Effector CD8-positive, alpha-beta T cell (primary cell): ENCODE measurements at regions not wholly inside any gene's neighbourhood (a gene's known extent, or its start where the extent isn't known, plus 50 kb on each side); places are given as distances from the start of the nearest gene placed in this dataset.
"Not testable (repeated sequence)": the region's sequence is repeated elsewhere in the genome, so short reads cannot be mapped to it uniquely, and the experiment has no call there.

Source experiments
- DNase-seq: peaks from one replicate; lab custom pipeline; 2025; lab: John Stamatoyannopoulos, UW

GRCh38 chr3:101913168-101913567 is 63.9 kb downstream of the NFKBIZ start:
- no peak for DNase-seq

- not testable (repeated sequence) for DNase-seq
Observed at GRCh38 chr3:101917761-101918160, 68.4 kb downstream of the NFKBIZ start.

- DNase-seq, result not testable (repeated sequence)
Observed at GRCh38 chr3:101922151-101922725, 72.9 kb downstream of the NFKBIZ start.

GRCh38 chr3:101924621-101925020 is 75.3 kb downstream of the NFKBIZ start:
- not testable (repeated sequence) for DNase-seq

- DNase-seq, result not testable (repeated sequence)
Observed at GRCh38 chr3:101925124-101925523, 75.8 kb downstream of the NFKBIZ start.

- DNase-seq, result no peak
Observed at GRCh38 chr3:101925564-101925963, 76.2 kb downstream of the NFKBIZ start.

GRCh38 chr3:101926594-101927105 is 77.3 kb downstream of the NFKBIZ start:
- DNase-seq, result no peak

- DNase-seq, result no peak
Observed at GRCh38 chr3:101928890-101929289, 79.6 kb downstream of the NFKBIZ start.

GRCh38 chr3:101931081-101931480 is 81.8 kb downstream of the NFKBIZ start:
- no peak for DNase-seq

- DNase-seq, result no peak
Observed at GRCh38 chr3:101932326-101933068, 83.2 kb downstream of the NFKBIZ start.

- no peak for DNase-seq
Observed at GRCh38 chr3:101936419-101937356, 87.4 kb downstream of the NFKBIZ start.

GRCh38 chr3:101938262-101938847 is 89.0 kb downstream of the NFKBIZ start:
- no peak for DNase-seq

- no peak for DNase-seq
Observed at GRCh38 chr3:101939361-101940049, 90.2 kb downstream of the NFKBIZ start.

- DNase-seq, result no peak
Observed at GRCh38 chr3:101940521-101941317, 91.4 kb downstream of the NFKBIZ start.

GRCh38 chr3:101941318-101942040 is 92.2 kb downstream of the NFKBIZ start:
- no peak for DNase-seq

GRCh38 chr3:101942356-101942755 is 93.0 kb downstream of the NFKBIZ start:
- DNase-seq, result no peak

- DNase-seq, result no peak
Observed at GRCh38 chr3:101943029-101943428, 93.7 kb downstream of the NFKBIZ start.

- no peak for DNase-seq
Observed at GRCh38 chr3:101944308-101944707, 95.0 kb downstream of the NFKBIZ start.

GRCh38 chr3:101945980-101946379 is 96.7 kb downstream of the NFKBIZ start:
- DNase-seq, result no peak

- DNase-seq, result no peak
Observed at GRCh38 chr3:101946906-101947305, 97.6 kb downstream of the NFKBIZ start.
